WTC11 (cell line): ENCODE measurements at regions not wholly inside any gene's neighbourhood (a gene's known extent, or its start where the extent isn't known, plus 50 kb on each side); places are given as distances from the start of the nearest gene placed in this dataset.

ENCODE experiments used
- ATAC-seq: fragments of 200-7000 bp; cut with Tn5 transposase; 2 replicates; pipeline ENCODE4 v1.10.0; 2021; ENCODE audit warnings: mild to moderate bottlenecking, moderate library complexity
- CTCF ChIA-PET: fragments of 300-600 bp; sonication (Branson Sonifier 250); formaldehyde crosslinking; loops from one replicate; lab custom pipeline; 2021; ENCODE audit warnings: antibody characterized with exemption; lab: Charles Lee
- POLR2A ChIA-PET: fragments of 350-600 bp; sonication (Branson Sonifier 250); formaldehyde crosslinking; loops from one replicate; lab custom pipeline; 2021; ENCODE audit warnings: antibody characterized with exemption; lab: Charles Lee
- DNase-seq: peaks from one replicate; pipeline ENCODE4 v3.0.0; 2021; ENCODE audit warnings: low spot score
- H3K27ac Mint-ChIP-seq: 2 replicates; pipeline ENCODE4 v1.8.0; 2021; ENCODE audit warnings: mixed read lengths
- H3K27me3 Mint-ChIP-seq: 2 replicates; pipeline ENCODE4 v1.8.0; 2021; ENCODE audit warnings: low read depth, mild to moderate bottlenecking, moderate library complexity, mixed read lengths
- H3K36me3 Mint-ChIP-seq: 2 replicates; pipeline ENCODE4 v1.8.0; 2021; ENCODE audit warnings: mixed read lengths
- H3K4me1 Mint-ChIP-seq: 2 replicates; pipeline ENCODE4 v1.8.0; 2022; ENCODE audit warnings: mixed read lengths
- H3K4me3 Mint-ChIP-seq: 2 replicates; pipeline ENCODE4 v1.8.0; 2021; ENCODE audit warnings: mild to moderate bottlenecking, moderate library complexity, mixed read lengths
- H3K9me3 Mint-ChIP-seq: 2 replicates; pipeline ENCODE4 v1.8.0; 2021; ENCODE audit warnings: mixed read lengths
- ARID4B ChIP-seq: sonication (generic); formaldehyde crosslinking; IDR thresholded peaks from 2 replicates; pipeline ENCODE4 v1.8.0; 2023; ENCODE audit warnings: missing genetic modification reagents, mild to moderate bottlenecking, borderline replicate concordance
- JAZF1 ChIP-seq: fragments of 250-450 bp; sonication (Bioruptor Pico); IDR thresholded peaks from 2 replicates; pipeline ENCODE4 v1.9.0; 2021; ENCODE audit warnings: moderate library complexity, mild to moderate bottlenecking, inconsistent platforms
- KAT7 ChIP-seq: sonication (generic); formaldehyde crosslinking; IDR thresholded peaks from 2 replicates; pipeline ENCODE4 v1.8.1; 2023; ENCODE audit warnings: missing genetic modification reagents, mild to moderate bottlenecking, borderline replicate concordance
- ZNF121 ChIP-seq: sonication (generic); formaldehyde crosslinking; IDR thresholded peaks from 2 replicates; pipeline ENCODE4 v1.8.0; 2023; ENCODE audit warnings: missing genetic modification reagents
- ZNF281 ChIP-seq: sonication (generic); formaldehyde crosslinking; IDR thresholded peaks from 2 replicates; pipeline ENCODE4 v1.8.0; 2023; ENCODE audit warnings: mild to moderate bottlenecking, missing genetic modification reagents
- ZNF396 ChIP-seq: fragments of 250-450 bp; sonication (Bioruptor Pico); IDR thresholded peaks from 2 replicates; pipeline ENCODE4 v1.8.0; 2021; ENCODE audit warnings: mild to moderate bottlenecking, moderate library complexity, borderline replicate concordance
- ZNF423 ChIP-seq: fragments of 250-450 bp; sonication (Bioruptor Pico); IDR thresholded peaks from 2 replicates; pipeline ENCODE4 v2.1.2; 2022; ENCODE audit warnings: mild to moderate bottlenecking, moderate library complexity
- ZSCAN18 ChIP-seq: fragments of 250-450 bp; sonication (Bioruptor Pico); IDR thresholded peaks from 2 replicates; pipeline ENCODE4 v2.1.2; 2022; ENCODE audit warnings: mild to moderate bottlenecking, moderate library complexity

GRCh38 chr6:168734523-168734922, 293.5 kb downstream of the SMOC2 start:
- DNase-seq: no peak
- Mint-ChIP-seq H3K27me3 (no peaks in the 10 kb centered on the region), H3K4me1 (peaks cover 8% of the 10 kb centered on the region), H3K27ac (no peak overlapping the region), H3K36me3 (0 out of 2 replicates have a peak, but pooled peaks cover 5% of the 10 kb centered on the region), H3K9me3 (peaks cover 14% of the 10 kb centered on the region), H3K4me3 (no peak overlapping the region)
- TF ChIP-seq ZSCAN18 (CRISPR knock-in tag): no peak
- ChIA-PET CTCF (no interaction called here), POLR2A (no interaction called here)
- ATAC-seq: no peak

- no peak overlapping the region for H3K4me3 Mint-ChIP-seq
- POLR2A ChIA-PET: no interaction called here
- CTCF ChIA-PET: no interaction called here
Measured at GRCh38 chr6:168732676-168733075, 291.7 kb downstream of the SMOC2 start.

More at GRCh38 chr6:168732676-168733075, 291.7 kb downstream of the SMOC2 start:
- H3K36me3 Mint-ChIP-seq: 0 out of 2 replicates have a peak, but pooled peaks cover 2% of the 10 kb centered on the region
- TF ChIP-seq ZNF423 (CRISPR knock-in tag) (no peak), ZNF121 (CRISPR knock-in tag) (no peak), JAZF1 (CRISPR knock-in tag) (no peak), KAT7 (no peak), ARID4B (CRISPR knock-in tag) (no peak), ZNF396 (CRISPR knock-in tag) (no peak), ZNF281 (CRISPR knock-in tag) (no peak)
- TF ChIP-seq, all 79 proteins: peak for 0
- Mint-ChIP-seq H3K4me1 (peaks cover 8% of the 10 kb centered on the region), H3K27me3 (no peaks in the 10 kb centered on the region), H3K27ac (no peak overlapping the region), H3K9me3 (peaks cover 8% of the 10 kb centered on the region)
- DNase-seq (no peak), ATAC-seq (no peak)
